ENCODE measurements at regions not wholly inside any gene's neighbourhood (a gene's known extent, or its start where the extent isn't known, plus 50 kb on each side); places are given as distances from the start of the nearest gene placed in this dataset.

GRCh38 chr4:18082236-18082635 lies 60.7 kb upstream of the LCORL start:
- TF ChIP-seq, protein P1, sequence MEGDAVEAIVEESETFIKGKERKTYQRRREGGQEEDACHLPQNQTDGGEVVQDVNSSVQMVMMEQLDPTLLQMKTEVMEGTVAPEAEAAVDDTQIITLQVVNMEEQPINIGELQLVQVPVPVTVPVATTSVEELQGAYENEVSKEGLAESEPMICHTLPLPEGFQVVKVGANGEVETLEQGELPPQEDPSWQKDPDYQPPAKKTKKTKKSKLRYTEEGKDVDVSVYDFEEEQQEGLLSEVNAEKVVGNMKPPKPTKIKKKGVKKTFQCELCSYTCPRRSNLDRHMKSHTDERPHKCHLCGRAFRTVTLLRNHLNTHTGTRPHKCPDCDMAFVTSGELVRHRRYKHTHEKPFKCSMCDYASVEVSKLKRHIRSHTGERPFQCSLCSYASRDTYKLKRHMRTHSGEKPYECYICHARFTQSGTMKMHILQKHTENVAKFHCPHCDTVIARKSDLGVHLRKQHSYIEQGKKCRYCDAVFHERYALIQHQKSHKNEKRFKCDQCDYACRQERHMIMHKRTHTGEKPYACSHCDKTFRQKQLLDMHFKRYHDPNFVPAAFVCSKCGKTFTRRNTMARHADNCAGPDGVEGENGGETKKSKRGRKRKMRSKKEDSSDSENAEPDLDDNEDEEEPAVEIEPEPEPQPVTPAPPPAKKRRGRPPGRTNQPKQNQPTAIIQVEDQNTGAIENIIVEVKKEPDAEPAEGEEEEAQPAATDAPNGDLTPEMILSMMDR (IDR thresholded peaks at IDR 0.05), result no peak
- TF ChIP-seq POLR2A (IDR thresholded peaks at IDR 0.05), result no peak

All from heart left ventricle (tissue), 13 donors.